ENCODE measurements at regions not wholly inside any gene's neighbourhood (a gene's known extent, or its start where the extent isn't known, plus 50 kb on each side); places are given as distances from the start of the nearest gene placed in this dataset.

GRCh38 chr6:166045173-166045859, 122.3 kb downstream of the TBXT start:
- no peaks in the 10 kb centered on the region for H3K36me3 ChIP-seq (ENCODE audit: control insufficient read depth, insufficient read depth, low read length)
- H3K27me3 ChIP-seq (ENCODE audit: control insufficient read depth, insufficient read depth, low read length) = no peaks in the 10 kb centered on the region
- no peaks in the 10 kb centered on the region for H3K4me1 ChIP-seq (ENCODE audit: control insufficient read depth, insufficient read depth, low read length)
- H3K27ac ChIP-seq (ENCODE audit: low read length) = no peak overlapping the region
- no peak overlapping the region for H3K4me3 ChIP-seq (ENCODE audit: low read depth in 2 of 2, low read length in 2 of 2)
- no peak for TF ChIP-seq SIN3A (IDR thresholded peaks at IDR 0.05; ENCODE audit: borderline replicate concordance, insufficient read depth, low read depth, low read length)
- no peak for TF ChIP-seq REST (IDR thresholded peaks at IDR 0.05; ENCODE audit: insufficient read depth in 1 of 2, low read depth in 2 of 2, low read length in 1 of 2)
- no peak for TF ChIP-seq TCF7L2 (IDR thresholded peaks at IDR 0.05; ENCODE audit: low read depth, low read length)
- TF ChIP-seq POLR2AphosphoS5 (IDR thresholded peaks at IDR 0.05; ENCODE audit: low read depth, low read length) = no peak
- TF ChIP-seq CTCF (IDR thresholded peaks at IDR 0.05) = no peak
- no peak for ATAC-seq
- H3K9me3 ChIP-seq (ENCODE audit: control insufficient read depth, insufficient read depth, low read depth, low read length) = no peaks in the 10 kb centered on the region
- intact Hi-C loops (cut with micrococcal nuclease; ENCODE audit: unreplicated experiment) (no loop called here), in situ Hi-C loops (cut with HindIII; ENCODE audit: low pct_unique_long_range_greater_than_20kb, low sequenced_read_pairs) (no loop called here)
- DNase-seq (ENCODE audit: low read depth, low spot score) = no peak
- BruUV-seq (replicated peaks) = no TSS peak
- POLR2A ChIA-PET = no interaction called here
- CTCF ChIA-PET = no interaction called here

- Histone ChIP-seq H3K36me3 (ENCODE audit: control insufficient read depth, insufficient read depth, low read length) (no peaks in the 10 kb centered on the region), H3K27ac (ENCODE audit: low read length) (no peak overlapping the region), H3K27me3 (ENCODE audit: control insufficient read depth, insufficient read depth, low read length) (no peaks in the 10 kb centered on the region), H3K4me1 (ENCODE audit: control insufficient read depth, insufficient read depth, low read length) (no peaks in the 10 kb centered on the region), H3K4me3 (ENCODE audit: low read depth in 2 of 2, low read length in 2 of 2) (no peak overlapping the region), H3K9me3 (ENCODE audit: control insufficient read depth, insufficient read depth, low read depth, low read length) (no peaks in the 10 kb centered on the region)
- TF ChIP-seq CTCF (IDR thresholded peaks at IDR 0.05) (no peak), SIN3A (IDR thresholded peaks at IDR 0.05; ENCODE audit: borderline replicate concordance, insufficient read depth, low read depth, low read length) (no peak), POLR2AphosphoS5 (IDR thresholded peaks at IDR 0.05; ENCODE audit: low read depth, low read length) (no peak), TCF7L2 (IDR thresholded peaks at IDR 0.05; ENCODE audit: low read depth, low read length) (no peak), REST (IDR thresholded peaks at IDR 0.05; ENCODE audit: insufficient read depth in 1 of 2, low read depth in 2 of 2, low read length in 1 of 2) (no peak)
- POLR2A ChIA-PET = no interaction called here
- CTCF ChIA-PET = no interaction called here
- BruUV-seq (replicated peaks) = no TSS peak
- ATAC-seq = no peak
- in situ Hi-C loops (cut with HindIII; ENCODE audit: low pct_unique_long_range_greater_than_20kb, low sequenced_read_pairs) = no loop called here
- no peak for DNase-seq (ENCODE audit: low read depth, low spot score)
- intact Hi-C loops (cut with micrococcal nuclease; ENCODE audit: unreplicated experiment) = no loop called here
Observed at GRCh38 chr6:166041277-166041676, 126.4 kb downstream of the TBXT start.

Measured in Panc1 (cell line).